ENCODE measurements at regions not wholly inside any gene's neighbourhood (a gene's known extent, or its start where the extent isn't known, plus 50 kb on each side); places are given as distances from the start of the nearest gene placed in this dataset.

DNA sequence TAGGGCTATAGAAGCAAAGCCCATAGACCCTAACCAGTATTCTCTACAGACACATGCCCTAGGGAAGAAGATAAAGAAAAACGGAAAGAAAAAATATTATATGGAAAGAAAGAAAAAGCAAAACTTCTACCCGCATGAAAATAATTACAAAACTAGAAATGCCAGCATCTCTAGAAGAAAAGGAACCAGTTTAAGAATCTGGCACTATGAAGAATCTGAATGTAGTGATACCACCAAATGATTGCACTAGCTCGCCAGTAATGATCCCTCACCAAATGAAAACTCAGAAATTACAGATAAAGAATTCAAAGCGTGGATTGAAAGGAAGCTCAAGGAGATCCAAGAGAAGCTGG is 341.9 kb upstream of the GRIA1 start:
- TF ChIP-seq, protein P1, sequence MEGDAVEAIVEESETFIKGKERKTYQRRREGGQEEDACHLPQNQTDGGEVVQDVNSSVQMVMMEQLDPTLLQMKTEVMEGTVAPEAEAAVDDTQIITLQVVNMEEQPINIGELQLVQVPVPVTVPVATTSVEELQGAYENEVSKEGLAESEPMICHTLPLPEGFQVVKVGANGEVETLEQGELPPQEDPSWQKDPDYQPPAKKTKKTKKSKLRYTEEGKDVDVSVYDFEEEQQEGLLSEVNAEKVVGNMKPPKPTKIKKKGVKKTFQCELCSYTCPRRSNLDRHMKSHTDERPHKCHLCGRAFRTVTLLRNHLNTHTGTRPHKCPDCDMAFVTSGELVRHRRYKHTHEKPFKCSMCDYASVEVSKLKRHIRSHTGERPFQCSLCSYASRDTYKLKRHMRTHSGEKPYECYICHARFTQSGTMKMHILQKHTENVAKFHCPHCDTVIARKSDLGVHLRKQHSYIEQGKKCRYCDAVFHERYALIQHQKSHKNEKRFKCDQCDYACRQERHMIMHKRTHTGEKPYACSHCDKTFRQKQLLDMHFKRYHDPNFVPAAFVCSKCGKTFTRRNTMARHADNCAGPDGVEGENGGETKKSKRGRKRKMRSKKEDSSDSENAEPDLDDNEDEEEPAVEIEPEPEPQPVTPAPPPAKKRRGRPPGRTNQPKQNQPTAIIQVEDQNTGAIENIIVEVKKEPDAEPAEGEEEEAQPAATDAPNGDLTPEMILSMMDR (IDR thresholded peaks at IDR 0.05), result no peak
- no peak for TF ChIP-seq EZH2 (IDR thresholded peaks at IDR 0.05; ENCODE audit: borderline replicate concordance, insufficient read depth, low read depth, low read length, poor library complexity, severe bottlenecking)
